ENCODE measurements at regions not wholly inside any gene's neighbourhood (a gene's known extent, or its start where the extent isn't known, plus 50 kb on each side); places are given as distances from the start of the nearest gene placed in this dataset.

GRCh38 chr17:36720131-36720530 is 118.7 kb downstream of the MRM1 start:
- Mint-ChIP-seq H3K4me3 (no peak overlapping the region), H3K9me3 (peaks cover 4% of the 10 kb centered on the region; the same call in 1 of the 2 replicates), H3K27ac (no peak overlapping the region), H3K4me1 (peaks cover 27% of the 10 kb centered on the region), H3K36me3 (no peaks in the 10 kb centered on the region), H3K27me3 (ENCODE audit: low read depth) (no peaks in the 10 kb centered on the region; the same call in 1 of the 2 replicates)
- CTCF ChIA-PET: interaction anchor here (1.1 kb wide), 1 partner anchor 22 kb away, joined by 3 read pairs; no protein-coding TSS in a partner anchor
- POLR2A ChIA-PET: no interaction called here
- ATAC-seq (no peak), DNase-seq (ENCODE audit: low spot score) (no peak)
- TF ChIP-seq EMX1 (CRISPR knock-in tag; IDR thresholded peaks at IDR 0.05) (no peak), PREB (CRISPR knock-in tag; IDR thresholded peaks at IDR 0.05; ENCODE audit: borderline replicate concordance) (no peak), IRF1 (CRISPR knock-in tag; IDR thresholded peaks at IDR 0.05) (no peak), NFYB (CRISPR knock-in tag; conservative IDR thresholded peaks at IDR 0.05; ENCODE audit: low read depth) (no peak), FOXP1 (CRISPR knock-in tag; IDR thresholded peaks at IDR 0.05; ENCODE audit: borderline replicate concordance) (no peak), MYBL2 (CRISPR knock-in tag; IDR thresholded peaks at IDR 0.05) (no peak), TEAD1 (CRISPR knock-in tag; IDR thresholded peaks at IDR 0.05) (no peak), ZNF263 (CRISPR knock-in tag; IDR thresholded peaks at IDR 0.05; ENCODE audit: low read depth) (no peak), CTCF (IDR thresholded peaks at IDR 0.05) (no peak), ZNF219 (CRISPR knock-in tag; IDR thresholded peaks at IDR 0.05; ENCODE audit: borderline replicate concordance) (no peak), MLX (CRISPR knock-in tag; IDR thresholded peaks at IDR 0.05) (no peak)

- peaks cover 4% of the 10 kb centered on the region; the same call in 1 of the 2 replicates for H3K9me3 Mint-ChIP-seq
- DNase-seq (ENCODE audit: low spot score) (no peak), ATAC-seq (no peak)
- H3K27ac Mint-ChIP-seq: no peak overlapping the region
- CTCF ChIA-PET: interaction anchor here (2.0 kb wide), 1 partner anchor 34 kb away, joined by 8 read pairs; no protein-coding TSS in a partner anchor
- H3K27me3 Mint-ChIP-seq (ENCODE audit: low read depth): no peaks in the 10 kb centered on the region; the same call in 1 of the 2 replicates
- no peaks in the 10 kb centered on the region for H3K36me3 Mint-ChIP-seq
- peaks cover 27% of the 10 kb centered on the region for H3K4me1 Mint-ChIP-seq
- peak overlapping the region; percentile 65 for H3K4me3 Mint-ChIP-seq
- POLR2A ChIA-PET: no interaction called here
- TF ChIP-seq IRF1 (CRISPR knock-in tag; IDR thresholded peaks at IDR 0.05) (no peak), ATF6 (CRISPR knock-in tag; IDR thresholded peaks at IDR 0.05) (no peak), CTCF (IDR thresholded peaks at IDR 0.05) (no peak), ZNF416 (CRISPR knock-in tag; IDR thresholded peaks at IDR 0.05) (no peak), ZNF532 (CRISPR knock-in tag; IDR thresholded peaks at IDR 0.05; ENCODE audit: borderline replicate concordance) (no peak), NR3C1 (CRISPR knock-in tag; conservative IDR thresholded peaks at IDR 0.05; ENCODE audit: low read depth) (no peak), ATF3 (CRISPR knock-in tag; conservative IDR thresholded peaks at IDR 0.05) (no peak), ZNF138 (CRISPR knock-in tag; conservative IDR thresholded peaks at IDR 0.05) (no peak), ZNF121 (CRISPR knock-in tag; IDR thresholded peaks at IDR 0.05) (no peak), RELA (CRISPR knock-in tag; IDR thresholded peaks at IDR 0.05; ENCODE audit: borderline replicate concordance) (no peak)
Observed at GRCh38 chr17:36721560-36722120, 120.3 kb downstream of the MRM1 start.

Data from WTC11 (cell line).